ENCODE measurements at regions not wholly inside any gene's neighbourhood (a gene's known extent, or its start where the extent isn't known, plus 50 kb on each side); places are given as distances from the start of the nearest gene placed in this dataset.

- Histone ChIP-seq H3K4me1 (ENCODE audit: control insufficient read depth, insufficient read depth, low read length) (peaks cover 9% of the 10 kb centered on the region; the same call in 1 of the 2 replicates), H3K9ac (ENCODE audit: low read length) (no peak overlapping the region), H3K27me3 (ENCODE audit: control insufficient read depth, insufficient read depth, low read length) (no peaks in the 10 kb centered on the region), H3K27ac (ENCODE audit: low read depth, low read length) (no peak overlapping the region), H3K9me3 (ENCODE audit: control insufficient read depth, insufficient read depth, low read depth, low read length) (0 out of 2 replicates have a peak, but pooled peaks cover 3% of the 10 kb centered on the region), H3K36me3 (ENCODE audit: control insufficient read depth, insufficient read depth, low read length) (no peaks in the 10 kb centered on the region), H3K4me3 (ENCODE audit: low read depth, low read length) (no peak overlapping the region)
Measured at GRCh38 chr15:85312929-85313331, 67.5 kb upstream of the AKAP13 start.

GRCh38 chr15:85313339-85313738 is 67.1 kb upstream of the AKAP13 start:
- Histone ChIP-seq H3K4me3 (ENCODE audit: low read depth, low read length) (no peak overlapping the region), H3K9ac (ENCODE audit: low read length) (no peak overlapping the region), H3K36me3 (ENCODE audit: control insufficient read depth, insufficient read depth, low read length) (no peaks in the 10 kb centered on the region), H3K4me1 (ENCODE audit: control insufficient read depth, insufficient read depth, low read length) (peaks cover 9% of the 10 kb centered on the region; the same call in 1 of the 2 replicates), H3K9me3 (ENCODE audit: control insufficient read depth, insufficient read depth, low read depth, low read length) (0 out of 2 replicates have a peak, but pooled peaks cover 3% of the 10 kb centered on the region), H3K27me3 (ENCODE audit: control insufficient read depth, insufficient read depth, low read length) (no peaks in the 10 kb centered on the region), H3K27ac (ENCODE audit: low read depth, low read length) (no peak overlapping the region)

- Histone ChIP-seq H3K4me3 (ENCODE audit: low read depth, low read length) (no peak overlapping the region), H3K27me3 (ENCODE audit: control insufficient read depth, insufficient read depth, low read length) (no peaks in the 10 kb centered on the region), H3K9me3 (ENCODE audit: control insufficient read depth, insufficient read depth, low read depth, low read length) (0 out of 2 replicates have a peak, but pooled peaks cover 3% of the 10 kb centered on the region), H3K36me3 (ENCODE audit: control insufficient read depth, insufficient read depth, low read length) (no peaks in the 10 kb centered on the region), H3K27ac (ENCODE audit: low read depth, low read length) (no peak overlapping the region), H3K4me1 (ENCODE audit: control insufficient read depth, insufficient read depth, low read length) (peaks cover 9% of the 10 kb centered on the region; the same call in 1 of the 2 replicates), H3K9ac (ENCODE audit: low read length) (no peak overlapping the region)
Measured at GRCh38 chr15:85314146-85314545, 66.3 kb upstream of the AKAP13 start.

- no peak overlapping the region for H3K27ac ChIP-seq (ENCODE audit: low read depth, low read length)
- no peak overlapping the region for H3K9ac ChIP-seq (ENCODE audit: low read length)
- peaks cover 9% of the 10 kb centered on the region; the same call in 1 of the 2 replicates for H3K4me1 ChIP-seq (ENCODE audit: control insufficient read depth, insufficient read depth, low read length)
- H3K9me3 ChIP-seq (ENCODE audit: control insufficient read depth, insufficient read depth, low read depth, low read length) = 0 out of 2 replicates have a peak, but pooled peaks cover 3% of the 10 kb centered on the region
- no peaks in the 10 kb centered on the region for H3K27me3 ChIP-seq (ENCODE audit: control insufficient read depth, insufficient read depth, low read length)
- no peak overlapping the region for H3K4me3 ChIP-seq (ENCODE audit: low read depth, low read length)
- no peaks in the 10 kb centered on the region for H3K36me3 ChIP-seq (ENCODE audit: control insufficient read depth, insufficient read depth, low read length)
Measured at GRCh38 chr15:85314633-85315032, 65.8 kb upstream of the AKAP13 start.

GRCh38 chr15:85316244-85316934 is 64.0 kb upstream of the AKAP13 start:
- no peaks in the 10 kb centered on the region for H3K36me3 ChIP-seq (ENCODE audit: control insufficient read depth, insufficient read depth, low read length)

GRCh38 chr15:85318048-85318731 is 62.2 kb upstream of the AKAP13 start:
- H3K4me3 ChIP-seq (ENCODE audit: low read depth, low read length) = no peak overlapping the region
- no peak overlapping the region for H3K9ac ChIP-seq (ENCODE audit: low read length)
- H3K4me1 ChIP-seq (ENCODE audit: control insufficient read depth, insufficient read depth, low read length) = 0 out of 2 replicates have a peak, but pooled peaks cover under 1% of the 10 kb centered on the region
- H3K9me3 ChIP-seq (ENCODE audit: control insufficient read depth, insufficient read depth, low read depth, low read length) = no peaks in the 10 kb centered on the region
- no peaks in the 10 kb centered on the region for H3K27me3 ChIP-seq (ENCODE audit: control insufficient read depth, insufficient read depth, low read length)
- H3K36me3 ChIP-seq (ENCODE audit: control insufficient read depth, insufficient read depth, low read length) = no peaks in the 10 kb centered on the region
- no peak overlapping the region for H3K27ac ChIP-seq (ENCODE audit: low read depth, low read length)

More at GRCh38 chr15:85316244-85316934, 64.0 kb upstream of the AKAP13 start:
- no peak overlapping the region for H3K4me3 ChIP-seq (ENCODE audit: low read depth, low read length)
- 0 out of 2 replicates have a peak, but pooled peaks cover 3% of the 10 kb centered on the region for H3K9me3 ChIP-seq (ENCODE audit: control insufficient read depth, insufficient read depth, low read depth, low read length)
- no peaks in the 10 kb centered on the region for H3K27me3 ChIP-seq (ENCODE audit: control insufficient read depth, insufficient read depth, low read length)
- peaks cover 9% of the 10 kb centered on the region; the same call in 1 of the 2 replicates for H3K4me1 ChIP-seq (ENCODE audit: control insufficient read depth, insufficient read depth, low read length)
- H3K27ac ChIP-seq (ENCODE audit: low read depth, low read length) = no peak overlapping the region
- H3K9ac ChIP-seq (ENCODE audit: low read length) = no peak overlapping the region

- Histone ChIP-seq H3K36me3 (ENCODE audit: control insufficient read depth, insufficient read depth, low read length) (no peaks in the 10 kb centered on the region), H3K27me3 (ENCODE audit: control insufficient read depth, insufficient read depth, low read length) (no peaks in the 10 kb centered on the region), H3K27ac (ENCODE audit: low read depth, low read length) (no peak overlapping the region), H3K9me3 (ENCODE audit: control insufficient read depth, insufficient read depth, low read depth, low read length) (no peaks in the 10 kb centered on the region), H3K9ac (ENCODE audit: low read length) (no peak overlapping the region), H3K4me3 (ENCODE audit: low read depth, low read length) (no peak overlapping the region), H3K4me1 (ENCODE audit: control insufficient read depth, insufficient read depth, low read length) (no peaks in the 10 kb centered on the region)
Measured at GRCh38 chr15:85318732-85319076, 61.7 kb upstream of the AKAP13 start.

- no peak overlapping the region for H3K4me3 ChIP-seq (ENCODE audit: low read depth, low read length)
- H3K9ac ChIP-seq (ENCODE audit: low read length) = no peak overlapping the region
- no peaks in the 10 kb centered on the region for H3K9me3 ChIP-seq (ENCODE audit: control insufficient read depth, insufficient read depth, low read depth, low read length)
- no peaks in the 10 kb centered on the region; the same call in 1 of the 2 replicates for H3K4me1 ChIP-seq (ENCODE audit: control insufficient read depth, insufficient read depth, low read length)
- H3K36me3 ChIP-seq (ENCODE audit: control insufficient read depth, insufficient read depth, low read length) = no peaks in the 10 kb centered on the region
- H3K27me3 ChIP-seq (ENCODE audit: control insufficient read depth, insufficient read depth, low read length) = no peaks in the 10 kb centered on the region
- no peak overlapping the region for H3K27ac ChIP-seq (ENCODE audit: low read depth, low read length)
Measured at GRCh38 chr15:85324202-85324601, 56.2 kb upstream of the AKAP13 start.

- Histone ChIP-seq H3K9me3 (ENCODE audit: control insufficient read depth, insufficient read depth, low read depth, low read length) (no peaks in the 10 kb centered on the region), H3K36me3 (ENCODE audit: control insufficient read depth, insufficient read depth, low read length) (no peaks in the 10 kb centered on the region), H3K9ac (ENCODE audit: low read length) (no peak overlapping the region), H3K27me3 (ENCODE audit: control insufficient read depth, insufficient read depth, low read length) (no peaks in the 10 kb centered on the region), H3K4me3 (ENCODE audit: low read depth, low read length) (no peak overlapping the region), H3K27ac (ENCODE audit: low read depth, low read length) (no peak overlapping the region), H3K4me1 (ENCODE audit: control insufficient read depth, insufficient read depth, low read length) (peaks cover 11% of the 10 kb centered on the region)
Measured at GRCh38 chr15:85325834-85326233, 54.6 kb upstream of the AKAP13 start.

GRCh38 chr15:85326291-85326690 is 54.1 kb upstream of the AKAP13 start:
- Histone ChIP-seq H3K4me1 (ENCODE audit: control insufficient read depth, insufficient read depth, low read length) (peaks cover 14% of the 10 kb centered on the region), H3K36me3 (ENCODE audit: control insufficient read depth, insufficient read depth, low read length) (no peaks in the 10 kb centered on the region), H3K9ac (ENCODE audit: low read length) (no peak overlapping the region), H3K4me3 (ENCODE audit: low read depth, low read length) (no peak overlapping the region), H3K9me3 (ENCODE audit: control insufficient read depth, insufficient read depth, low read depth, low read length) (no peaks in the 10 kb centered on the region), H3K27ac (ENCODE audit: low read depth, low read length) (no peak overlapping the region), H3K27me3 (ENCODE audit: control insufficient read depth, insufficient read depth, low read length) (no peaks in the 10 kb centered on the region)

GRCh38 chr15:85327820-85328219 is 52.6 kb upstream of the AKAP13 start:
- H3K9ac ChIP-seq (ENCODE audit: low read length) = no peak overlapping the region
- H3K36me3 ChIP-seq (ENCODE audit: control insufficient read depth, insufficient read depth, low read length) = no peaks in the 10 kb centered on the region
- no peaks in the 10 kb centered on the region for H3K27me3 ChIP-seq (ENCODE audit: control insufficient read depth, insufficient read depth, low read length)
- no peak overlapping the region for H3K4me3 ChIP-seq (ENCODE audit: low read depth, low read length)
- no peak overlapping the region for H3K27ac ChIP-seq (ENCODE audit: low read depth, low read length)
- H3K4me1 ChIP-seq (ENCODE audit: control insufficient read depth, insufficient read depth, low read length) = peaks cover 18% of the 10 kb centered on the region
- H3K9me3 ChIP-seq (ENCODE audit: control insufficient read depth, insufficient read depth, low read depth, low read length) = no peaks in the 10 kb centered on the region
